ENCODE measurements at regions not wholly inside any gene's neighbourhood (a gene's known extent, or its start where the extent isn't known, plus 50 kb on each side); places are given as distances from the start of the nearest gene placed in this dataset.
"Not testable (repeated sequence)": the region's sequence is repeated elsewhere in the genome, so short reads cannot be mapped to it uniquely, and the experiment has no call there.

GRCh38 chr2:53504507-53504906, 263.1 kb upstream of the CHAC2 start:
- DNase-seq (ENCODE audit: low spot score): no peak
- ChIA-PET CTCF (interaction anchor here (0.6 to 0.7 kb wide), 3 partner anchors 16 to 489 kb away, joined by 3 to 4 read pairs (median 4); no protein-coding TSS in a partner anchor), POLR2A (ENCODE audit: low non-redundant PET) (no interaction called here)
- H3K27ac ChIP-seq: no peak overlapping the region
- no peak for TF ChIP-seq CTCF (conservative IDR thresholded peaks at IDR 0.05; ENCODE audit: low read depth)

GRCh38 chr2:53500181-53500580, 267.4 kb upstream of the CHAC2 start:
- DNase-seq (ENCODE audit: low spot score): no peak
- ChIA-PET CTCF (no interaction called here), POLR2A (ENCODE audit: low non-redundant PET) (no interaction called here)
- no peak overlapping the region for H3K27ac ChIP-seq
- no peak for TF ChIP-seq CTCF (conservative IDR thresholded peaks at IDR 0.05; ENCODE audit: low read depth)

- H3K27ac ChIP-seq: no peak overlapping the region
Measured at GRCh38 chr2:53498210-53498609, 269.4 kb upstream of the CHAC2 start.

GRCh38 chr2:53497020-53497419, 270.6 kb upstream of the CHAC2 start:
- POLR2A ChIA-PET (ENCODE audit: low non-redundant PET): no interaction called here
- TF ChIP-seq CTCF (conservative IDR thresholded peaks at IDR 0.05; ENCODE audit: low read depth): no peak
- DNase-seq (ENCODE audit: low spot score): no peak
- no peak overlapping the region for H3K27ac ChIP-seq
- CTCF ChIA-PET: no interaction called here

More at GRCh38 chr2:53498210-53498609, 269.4 kb upstream of the CHAC2 start:
- ChIA-PET POLR2A (ENCODE audit: low non-redundant PET) (no interaction called here), CTCF (interaction anchor here (0.5 kb wide), 1 partner anchor 189 kb away, joined by 4 read pairs; no protein-coding TSS in a partner anchor)
- no peak for TF ChIP-seq CTCF (conservative IDR thresholded peaks at IDR 0.05; ENCODE audit: low read depth)
- no peak for DNase-seq (ENCODE audit: low spot score)

GRCh38 chr2:53493210-53493609, 274.4 kb upstream of the CHAC2 start:
- no peak for DNase-seq (ENCODE audit: low spot score)
- CTCF ChIA-PET: no interaction called here
- POLR2A ChIA-PET (ENCODE audit: low non-redundant PET): no interaction called here
- TF ChIP-seq CTCF (conservative IDR thresholded peaks at IDR 0.05; ENCODE audit: low read depth): no peak
- H3K27ac ChIP-seq: no peak overlapping the region

GRCh38 chr2:53490659-53491058, 276.9 kb upstream of the CHAC2 start:
- TF ChIP-seq CTCF (conservative IDR thresholded peaks at IDR 0.05; ENCODE audit: low read depth): no peak
- DNase-seq (ENCODE audit: low spot score): no peak
- ChIA-PET CTCF (interaction anchor here (0.5 to 0.6 kb wide), 2 partner anchors 216 to 964 kb away, joined by 3 read pairs; no protein-coding TSS in a partner anchor), POLR2A (ENCODE audit: low non-redundant PET) (interaction anchor here (0.5 kb wide), 1 partner anchor 12 kb away, joined by 3 read pairs; no protein-coding TSS in a partner anchor)
- H3K27ac ChIP-seq: no peak overlapping the region

GRCh38 chr2:53486185-53486899, 281.3 kb upstream of the CHAC2 start:
- DNase-seq (ENCODE audit: low spot score); POLR2A ChIA-PET (ENCODE audit: low non-redundant PET); CTCF ChIA-PET; H3K27ac ChIP-seq: not testable (repeated sequence)
